ENCODE measurements at regions not wholly inside any gene's neighbourhood (a gene's known extent, or its start where the extent isn't known, plus 50 kb on each side); places are given as distances from the start of the nearest gene placed in this dataset.

DNA sequence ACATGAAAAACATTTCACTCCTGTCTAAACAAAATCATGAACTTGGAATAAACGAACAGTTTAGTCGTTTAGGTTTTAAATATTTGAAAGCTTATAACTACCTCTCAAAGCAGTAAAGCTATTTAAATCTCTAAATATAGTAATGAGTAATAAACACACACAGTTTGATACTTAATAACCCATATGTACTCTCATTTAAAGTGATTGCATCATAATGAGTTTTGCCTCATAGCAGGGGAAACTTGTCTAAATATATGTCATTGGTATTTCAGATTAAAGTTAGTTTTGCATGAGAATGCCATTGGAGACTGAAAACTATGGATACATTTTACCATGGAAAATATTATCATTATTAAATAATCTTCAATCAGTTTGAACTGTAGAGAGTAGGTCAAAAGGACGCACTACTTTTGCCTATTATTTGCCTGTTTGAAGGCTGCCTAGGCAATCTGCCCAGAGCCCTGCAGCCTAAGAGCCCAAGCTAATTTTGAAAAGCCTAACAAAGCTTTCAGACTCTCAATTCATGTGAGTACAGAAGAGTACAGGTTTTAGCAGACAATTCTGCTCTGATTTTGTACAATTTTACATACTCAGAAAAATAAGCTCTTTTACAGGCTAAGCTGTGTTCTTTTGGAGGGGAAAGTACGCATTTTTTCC is 632.8 kb downstream of the HACE1 start:
- no peak for DNase-seq (ENCODE audit: low read depth)

DNA sequence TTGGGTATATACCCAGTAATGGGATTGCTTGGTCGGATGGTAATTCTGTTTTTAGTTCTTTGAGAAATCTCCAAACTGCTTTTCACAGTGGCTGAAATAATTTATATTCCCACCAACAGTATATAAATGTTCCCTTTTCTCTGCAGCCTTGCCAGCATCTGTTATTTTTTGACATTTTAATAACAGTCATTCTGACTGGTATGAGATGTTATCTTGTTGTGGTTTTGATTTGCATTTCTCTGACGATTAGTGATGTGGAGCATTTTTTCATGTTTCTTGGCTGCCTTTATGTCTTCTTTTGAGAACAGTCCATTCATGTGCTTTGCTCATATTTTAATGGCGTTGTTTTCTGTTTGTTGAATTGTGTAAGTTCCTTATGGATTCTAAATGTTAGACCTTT is 641.6 kb downstream of the HACE1 start:
- no peak for DNase-seq (ENCODE audit: low read depth)

- no peak for DNase-seq (ENCODE audit: low read depth)
Measured at GRCh38 chr6:104214901-104215300, 644.8 kb downstream of the HACE1 start.

DNA sequence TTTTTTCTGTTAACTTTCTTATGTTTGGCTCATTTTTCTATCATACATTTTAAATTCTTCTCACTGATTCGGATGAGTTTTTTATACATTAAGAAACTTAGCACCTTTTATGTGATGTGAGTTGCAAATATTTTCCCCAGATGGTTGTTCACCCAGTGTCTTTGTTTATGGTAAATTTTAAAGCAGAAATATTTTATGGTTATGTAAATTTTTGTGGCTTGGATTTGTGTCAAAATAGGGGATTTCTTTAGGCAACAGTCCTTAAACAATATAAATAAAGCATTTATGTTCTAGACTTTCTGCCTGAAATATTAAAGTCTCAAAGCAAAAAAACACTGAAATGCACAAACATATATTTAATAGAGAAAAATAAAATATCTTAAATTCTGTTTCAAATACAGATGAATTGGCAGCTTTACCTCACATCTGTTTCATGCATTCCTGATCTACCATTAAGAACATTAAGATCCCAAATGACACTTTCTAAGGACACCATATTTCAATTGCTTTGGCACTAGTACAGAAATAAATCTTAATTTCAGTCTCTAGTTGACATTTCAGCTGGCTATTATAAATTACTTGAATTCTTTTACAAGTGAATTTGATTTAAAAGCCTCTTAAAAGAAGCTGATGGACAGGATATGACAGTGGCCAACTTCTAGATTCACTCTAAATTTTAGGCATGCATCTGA is 646.6 kb downstream of the HACE1 start:
- no peak for DNase-seq (ENCODE audit: low read depth)

- DNase-seq (ENCODE audit: low read depth) = no peak
Measured at GRCh38 chr6:104207635-104208034, 652.1 kb downstream of the HACE1 start.

GRCh38 chr6:104201557-104201956 is 658.2 kb downstream of the HACE1 start:
- no peak for DNase-seq (ENCODE audit: low read depth)

DNA sequence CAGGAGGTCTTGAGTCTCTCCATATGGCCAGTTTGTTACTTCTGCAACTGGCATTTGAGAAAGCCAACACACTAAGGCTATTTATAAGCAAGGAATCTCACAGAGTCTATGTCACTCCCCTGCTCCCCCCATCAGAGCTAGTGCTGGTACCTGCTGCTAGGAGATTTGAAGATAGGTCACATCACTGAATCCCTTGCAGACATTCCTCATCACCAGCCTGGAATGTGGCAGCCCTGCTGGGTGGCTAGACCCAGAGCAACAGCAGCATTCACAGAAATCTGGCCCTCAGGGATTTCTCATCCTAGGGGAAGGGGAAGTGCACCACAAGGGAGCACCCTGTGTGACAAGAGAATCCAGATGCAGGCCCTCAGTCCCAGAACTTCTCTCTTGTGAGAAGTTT is 672.1 kb downstream of the HACE1 start:
- no peak for DNase-seq (ENCODE audit: low read depth)

GRCh38 chr6:104186831-104187230 is 672.9 kb downstream of the HACE1 start:
- DNase-seq (ENCODE audit: low read depth) = no peak

- no peak for DNase-seq (ENCODE audit: low read depth)
Measured at GRCh38 chr6:104183816-104184435, 675.8 kb downstream of the HACE1 start.

DNA sequence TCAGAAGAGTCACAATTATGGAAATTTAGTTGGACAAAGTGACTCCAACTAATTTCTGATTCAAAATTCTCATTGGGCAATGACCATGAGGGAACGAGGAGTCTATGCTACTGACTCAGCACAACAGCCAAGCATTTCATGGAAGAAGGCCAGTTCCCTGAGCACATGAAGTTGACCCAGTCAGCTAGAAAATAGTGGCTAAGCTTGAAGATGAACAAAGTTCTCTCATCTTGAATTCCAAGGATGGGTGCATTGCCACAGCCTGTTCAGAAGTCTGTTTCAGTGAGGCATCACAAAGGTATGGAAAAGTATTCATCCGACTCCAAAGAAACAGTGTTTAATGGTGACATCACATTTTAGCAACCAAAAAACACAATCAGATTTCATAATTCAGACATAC is 676.9 kb downstream of the HACE1 start:
- DNase-seq (ENCODE audit: low read depth) = no peak

DNA sequence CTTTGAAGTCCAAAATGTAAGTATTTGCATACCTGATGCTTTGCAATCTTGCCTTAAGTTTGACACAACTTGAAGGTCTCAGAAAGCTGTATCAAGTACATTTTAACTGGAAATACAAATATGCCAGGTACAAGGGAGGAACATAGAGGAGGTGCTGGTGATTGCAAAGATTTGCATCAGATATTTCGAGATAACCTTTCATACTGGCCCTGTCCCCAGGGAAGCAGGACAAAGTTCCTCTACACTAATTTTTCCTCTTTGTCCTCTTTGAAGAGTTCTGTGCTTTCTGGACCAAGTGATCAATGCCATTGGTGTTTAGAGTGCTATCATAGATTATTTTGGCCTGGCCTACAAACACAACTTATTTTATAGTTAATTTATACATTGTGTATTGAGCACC is 686.1 kb downstream of the HACE1 start:
- DNase-seq (ENCODE audit: low read depth) = no peak

DNA sequence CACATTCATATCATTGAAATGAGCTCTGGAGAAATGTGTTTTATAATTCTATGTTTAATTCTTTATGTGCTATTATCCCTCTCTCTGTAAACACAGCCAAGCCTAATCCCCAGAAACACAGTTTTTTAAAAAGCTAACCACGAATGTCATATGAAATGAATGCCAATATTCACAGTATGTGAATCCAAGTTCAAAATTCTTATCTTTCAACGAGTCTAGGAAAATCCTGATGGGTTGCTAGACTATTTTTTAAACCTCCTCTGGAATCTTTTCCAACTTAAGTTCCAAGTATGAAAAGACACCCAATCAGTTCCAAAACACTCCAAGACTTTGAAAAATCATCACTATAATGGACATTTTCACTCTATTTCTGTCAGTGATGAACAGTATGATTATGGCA is 689.3 kb downstream of the HACE1 start:
- no peak for DNase-seq (ENCODE audit: low read depth)

DNA sequence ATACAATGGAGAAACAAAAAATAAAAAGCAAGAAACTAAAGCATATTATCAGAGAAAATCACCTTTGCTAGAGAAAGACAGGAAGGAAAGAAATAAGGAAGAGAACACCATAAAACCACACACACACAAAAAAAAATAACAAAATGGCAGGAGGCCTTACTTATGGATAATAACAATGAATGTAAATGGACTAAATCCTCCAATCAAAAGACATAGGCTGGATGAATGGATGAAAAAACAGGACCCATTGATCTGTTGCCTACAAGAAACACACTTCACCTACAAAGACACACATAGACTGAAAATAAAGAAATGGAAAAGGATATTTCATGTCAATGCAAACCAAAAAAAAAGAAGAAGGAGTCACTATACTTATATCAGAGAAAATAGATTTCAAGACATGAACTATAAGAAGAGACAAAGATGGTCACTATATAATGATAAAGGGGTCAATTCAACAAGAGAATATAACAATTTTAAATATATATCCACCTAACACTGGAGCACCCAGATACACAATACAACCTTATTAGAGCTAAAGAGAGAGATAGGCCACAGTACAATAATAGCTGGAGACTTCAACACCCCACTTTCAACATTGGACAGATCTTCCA is 693.6 kb downstream of the HACE1 start:
- no peak for DNase-seq (ENCODE audit: low read depth)

DNA sequence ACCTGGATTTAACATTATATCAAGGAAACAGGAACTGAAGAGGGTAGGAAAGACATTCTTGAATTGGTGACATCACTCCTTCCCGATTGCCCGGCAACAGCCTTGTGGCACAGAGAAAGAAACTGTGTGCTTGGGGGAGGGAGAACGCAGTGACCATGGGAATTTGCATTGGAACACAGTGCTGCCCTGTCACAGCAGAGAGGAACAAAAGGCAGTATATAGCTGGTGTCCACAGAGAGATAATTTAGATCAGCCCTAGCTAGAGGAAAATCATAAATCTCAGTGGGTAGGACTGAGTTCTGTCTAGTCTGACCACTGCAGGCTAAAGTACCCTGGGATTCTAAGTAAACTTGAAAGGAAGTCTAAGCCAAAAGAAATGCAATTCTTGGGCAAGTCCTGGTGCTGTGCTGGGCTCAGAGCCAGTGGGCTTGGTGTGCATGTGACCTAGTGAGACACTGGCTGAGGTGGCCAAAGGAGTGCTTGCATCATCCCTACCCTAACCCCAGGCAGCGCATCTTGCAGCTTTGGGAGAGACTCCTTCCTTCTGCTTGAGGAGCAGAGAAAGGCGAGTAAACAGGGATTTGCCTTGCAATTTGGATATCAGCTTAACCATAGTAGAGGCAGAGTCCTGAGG is 697.6 kb downstream of the HACE1 start:
- DNase-seq (ENCODE audit: low read depth) = no peak

GRCh38 chr6:104159045-104159618 is 700.6 kb downstream of the HACE1 start:
- DNase-seq (ENCODE audit: low read depth) = no peak

GRCh38 chr6:104143757-104144156 is 716.0 kb downstream of the HACE1 start:
- no peak for DNase-seq (ENCODE audit: low read depth)

DNA sequence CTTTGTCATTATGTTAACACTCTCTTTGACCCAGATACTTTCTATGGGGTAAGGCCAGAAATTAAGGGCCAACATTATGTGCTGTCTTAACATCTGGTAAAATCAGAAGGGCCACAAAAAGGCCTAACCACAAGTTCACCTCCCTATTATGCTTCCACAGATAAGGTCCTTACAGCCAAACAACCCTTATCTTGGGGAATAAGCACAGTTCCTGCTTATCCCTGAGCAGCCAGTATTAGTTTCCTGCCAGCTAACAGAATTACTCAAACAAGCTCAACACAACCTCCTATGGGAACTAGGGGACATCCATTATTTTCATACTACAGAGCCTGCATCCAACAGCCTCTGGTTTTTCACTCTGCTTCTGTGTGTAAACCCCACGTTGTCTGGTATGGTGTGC is 724.8 kb downstream of the HACE1 start:
- no peak for DNase-seq (ENCODE audit: low read depth)

DNA sequence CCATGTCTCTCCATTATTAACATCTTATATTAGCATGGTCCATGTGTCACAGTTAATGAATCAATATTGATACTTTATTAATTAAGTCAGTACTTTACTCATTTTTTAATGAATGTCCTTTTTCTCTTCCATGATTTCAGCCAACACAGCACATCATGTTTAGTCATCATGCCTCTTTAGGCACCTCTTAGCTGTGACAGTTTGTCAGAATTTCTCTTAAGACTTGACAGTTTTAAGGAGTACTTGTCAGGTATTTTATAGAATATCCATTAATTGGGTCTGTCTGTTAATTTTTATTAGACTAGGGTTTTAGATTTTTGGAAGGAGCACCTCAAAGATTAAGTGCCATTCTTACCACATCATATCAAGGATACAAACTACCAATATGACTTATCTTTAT is 729.4 kb downstream of the HACE1 start:
- no peak for DNase-seq (ENCODE audit: low read depth)

DNA sequence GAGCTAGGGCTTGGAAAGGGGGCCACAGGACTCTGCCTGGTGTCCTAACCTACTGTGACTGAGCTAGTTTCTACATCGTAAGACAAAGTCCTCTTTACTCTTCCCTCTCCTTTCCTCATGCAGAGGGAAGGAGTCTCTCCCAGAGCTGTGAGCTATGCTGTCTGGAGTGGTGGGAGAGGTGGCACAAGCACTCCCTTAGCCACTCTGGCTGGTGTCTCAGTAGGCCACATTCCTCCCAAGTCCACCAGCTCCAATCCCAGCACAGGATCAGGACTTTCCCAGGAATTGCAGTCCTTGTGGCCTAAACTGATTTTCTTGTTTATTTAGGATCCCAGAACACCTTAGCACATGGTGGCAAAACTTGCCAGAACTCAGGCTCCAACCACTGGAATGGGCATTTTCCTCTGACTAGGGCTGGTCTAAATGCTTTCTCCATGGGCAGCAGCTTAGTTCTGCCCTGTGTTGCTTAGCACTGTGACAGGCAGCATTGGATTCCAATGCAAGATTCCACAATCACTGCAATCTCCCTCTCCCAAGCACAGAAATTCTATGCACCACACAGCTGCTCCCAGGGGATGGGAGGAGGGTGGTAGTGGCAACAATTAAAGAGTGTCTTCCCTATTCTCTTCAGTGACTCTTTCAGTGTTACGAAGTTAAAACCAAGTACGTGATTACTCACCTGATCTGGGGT is 733.3 kb downstream of the HACE1 start:
- peak; percentile 1 for DNase-seq (ENCODE audit: low read depth)

DNA sequence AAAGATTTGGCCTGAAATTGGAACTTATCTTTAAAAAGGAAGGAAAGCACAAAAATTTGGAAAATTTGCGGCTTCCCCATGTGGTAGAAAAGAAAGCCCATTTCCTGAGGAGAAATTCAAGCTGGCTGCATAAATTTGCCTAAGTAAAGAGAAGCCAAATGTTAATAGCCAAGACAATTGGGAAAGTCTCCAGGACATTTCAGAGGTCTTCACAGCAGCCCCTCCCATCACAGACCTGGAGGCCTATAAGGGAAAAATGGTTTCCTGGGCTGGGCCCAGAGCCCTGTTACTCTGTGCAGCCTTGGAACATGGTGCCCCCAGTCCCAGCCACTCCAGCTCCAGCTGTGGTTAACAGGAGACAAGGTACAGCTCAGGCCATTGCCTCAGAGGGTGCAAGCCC is 736.5 kb downstream of the HACE1 start:
- DNase-seq (ENCODE audit: low read depth) = no peak

DNA sequence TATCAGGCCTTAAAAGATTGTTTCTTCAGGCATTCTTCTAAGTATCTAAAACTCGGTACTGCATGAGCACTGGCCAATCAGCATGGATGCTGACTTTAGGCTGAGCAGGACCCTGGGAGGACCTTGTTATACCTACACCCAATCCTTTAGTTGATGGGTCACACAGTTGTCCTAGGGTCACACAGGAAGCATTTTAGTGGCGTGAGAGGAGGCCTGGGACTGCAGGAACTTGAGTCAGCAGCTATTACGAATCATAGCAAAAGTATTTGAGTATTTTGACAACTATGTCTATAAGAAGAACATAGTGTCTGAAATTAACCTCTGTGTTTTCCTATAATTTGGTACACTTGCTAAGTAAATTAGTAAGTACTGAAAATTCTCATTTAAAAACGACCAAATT is 741.4 kb downstream of the HACE1 start:
- DNase-seq (ENCODE audit: low read depth) = peak; percentile 8
